Skeletal muscle satellite cell (primary cell): ENCODE measurements at regions not wholly inside any gene's neighbourhood (a gene's known extent, or its start where the extent isn't known, plus 50 kb on each side); places are given as distances from the start of the nearest gene placed in this dataset. TPM values are rescaled to one million over a fixed set of nuclear protein-coding genes. Genes with fewer than 3 reads are reported as not detected.

ENCODE experiments used
- H3K27me3 ChIP-seq: 2 replicates; pipeline ENCODE4 v1.7.0; 2013; ENCODE audit warnings: low read length; ENCODE audit not compliant: control insufficient read depth, insufficient read depth
- H3K36me3 ChIP-seq: 2 replicates; pipeline ENCODE4 v1.7.0; 2013; ENCODE audit warnings: mild to moderate bottlenecking, control low read depth, low read length; ENCODE audit not compliant: insufficient read depth
- H3K4me1 ChIP-seq: 2 replicates; pipeline ENCODE4 v1.7.0; 2013; ENCODE audit warnings: low read length; ENCODE audit not compliant: control insufficient read depth, insufficient read depth
- H3K4me2 ChIP-seq: 2 replicates; pipeline ENCODE4 v1.7.0; 2013; ENCODE audit warnings: mild to moderate bottlenecking, low read length
- H3K4me3 ChIP-seq: 2 replicates; pipeline ENCODE4 v1.7.0; 2013; ENCODE audit warnings: low read length
- H3K9ac ChIP-seq: 2 replicates; pipeline ENCODE4 v1.7.0; 2013; ENCODE audit warnings: mild to moderate bottlenecking, low read depth, low read length, moderate library complexity
- H3K9me3 ChIP-seq: replicated peaks from 2 replicates; pipeline ENCODE4 v1.7.0; 2013; ENCODE audit warnings: mild to moderate bottlenecking, control low read depth, low read length
- small RNA-seq: library from RNA; depleted of rRNA; stranded (forward); fragments of <200 nt; gene quantifications from one replicate; pipeline ENCODE3, GENCODE V24; 2012

- H3K4me1 ChIP-seq, result peaks cover 6% of the 10 kb centered on the region
- H3K9me3 ChIP-seq, result no peaks in the 10 kb centered on the region
- H3K4me2 ChIP-seq, result no peak overlapping the region
- no peak overlapping the region for H3K4me3 ChIP-seq
- H3K36me3 ChIP-seq, result no peaks in the 10 kb centered on the region
- peaks cover 6% of the 10 kb centered on the region for H3K27me3 ChIP-seq
- H3K9ac ChIP-seq, result no peak overlapping the region
Measured at GRCh38 chr12:98449584-98449983, 65.8 kb upstream of the TMPO start.

DNA sequence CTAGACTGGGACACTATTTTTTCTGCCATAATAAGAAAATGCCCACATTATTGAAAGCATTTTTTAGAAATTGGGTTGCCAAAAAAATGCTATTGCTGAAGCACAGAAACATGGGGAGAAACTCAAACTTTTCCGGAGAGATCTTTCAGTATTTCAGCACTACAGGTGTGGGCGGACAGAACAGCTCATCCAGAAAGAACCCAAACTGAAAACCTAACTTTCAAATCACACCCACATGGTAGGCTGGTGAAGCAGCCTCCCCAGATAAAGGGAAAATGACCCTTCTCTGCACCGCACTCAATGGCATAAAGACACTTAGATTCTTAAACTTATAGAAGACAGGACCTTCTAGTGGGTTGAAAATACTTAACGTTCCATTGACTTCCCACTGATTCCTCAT, 62.3 kb upstream of the TMPO start:
- Histone ChIP-seq H3K4me3 (no peak overlapping the region), H3K36me3 (no peaks in the 10 kb centered on the region), H3K4me2 (no peak overlapping the region), H3K27me3 (no peaks in the 10 kb centered on the region), H3K9ac (no peak overlapping the region), H3K9me3 (no peaks in the 10 kb centered on the region), H3K4me1 (peaks cover 14% of the 10 kb centered on the region)

- H3K36me3 ChIP-seq, result no peaks in the 10 kb centered on the region
- no peak overlapping the region for H3K9ac ChIP-seq
- peaks cover 14% of the 10 kb centered on the region for H3K4me1 ChIP-seq
- H3K27me3 ChIP-seq, result no peaks in the 10 kb centered on the region
- no peaks in the 10 kb centered on the region for H3K9me3 ChIP-seq
- no peak overlapping the region for H3K4me2 ChIP-seq
- H3K4me3 ChIP-seq, result no peak overlapping the region
Measured at GRCh38 chr12:98453492-98453891, 61.9 kb upstream of the TMPO start.

DNA sequence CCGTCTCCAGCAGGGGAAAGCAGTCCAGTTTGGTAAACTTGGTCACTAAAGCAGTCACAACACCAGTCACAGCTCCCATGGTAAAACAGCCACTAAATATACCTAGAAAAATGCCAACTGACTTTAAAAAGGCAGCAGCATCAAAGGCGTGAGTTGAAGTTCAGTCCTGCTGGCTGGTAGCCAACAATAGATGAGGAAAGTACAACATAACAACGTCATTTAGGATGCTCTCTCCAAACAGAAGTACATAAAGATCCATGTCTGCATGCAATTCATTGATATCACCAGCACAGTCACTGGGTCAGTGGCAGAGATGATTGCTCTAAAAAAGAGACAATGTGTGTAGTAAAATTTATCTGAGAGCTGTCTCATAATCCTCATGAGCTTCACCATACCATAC, 59.3 kb upstream of the TMPO start:
- Histone ChIP-seq H3K36me3 (no peaks in the 10 kb centered on the region), H3K4me2 (peak overlapping the region; percentile 86), H3K9ac (no peak overlapping the region), H3K4me1 (peaks cover 14% of the 10 kb centered on the region), H3K4me3 (no peak overlapping the region), H3K9me3 (no peaks in the 10 kb centered on the region), H3K27me3 (no peaks in the 10 kb centered on the region)

DNA sequence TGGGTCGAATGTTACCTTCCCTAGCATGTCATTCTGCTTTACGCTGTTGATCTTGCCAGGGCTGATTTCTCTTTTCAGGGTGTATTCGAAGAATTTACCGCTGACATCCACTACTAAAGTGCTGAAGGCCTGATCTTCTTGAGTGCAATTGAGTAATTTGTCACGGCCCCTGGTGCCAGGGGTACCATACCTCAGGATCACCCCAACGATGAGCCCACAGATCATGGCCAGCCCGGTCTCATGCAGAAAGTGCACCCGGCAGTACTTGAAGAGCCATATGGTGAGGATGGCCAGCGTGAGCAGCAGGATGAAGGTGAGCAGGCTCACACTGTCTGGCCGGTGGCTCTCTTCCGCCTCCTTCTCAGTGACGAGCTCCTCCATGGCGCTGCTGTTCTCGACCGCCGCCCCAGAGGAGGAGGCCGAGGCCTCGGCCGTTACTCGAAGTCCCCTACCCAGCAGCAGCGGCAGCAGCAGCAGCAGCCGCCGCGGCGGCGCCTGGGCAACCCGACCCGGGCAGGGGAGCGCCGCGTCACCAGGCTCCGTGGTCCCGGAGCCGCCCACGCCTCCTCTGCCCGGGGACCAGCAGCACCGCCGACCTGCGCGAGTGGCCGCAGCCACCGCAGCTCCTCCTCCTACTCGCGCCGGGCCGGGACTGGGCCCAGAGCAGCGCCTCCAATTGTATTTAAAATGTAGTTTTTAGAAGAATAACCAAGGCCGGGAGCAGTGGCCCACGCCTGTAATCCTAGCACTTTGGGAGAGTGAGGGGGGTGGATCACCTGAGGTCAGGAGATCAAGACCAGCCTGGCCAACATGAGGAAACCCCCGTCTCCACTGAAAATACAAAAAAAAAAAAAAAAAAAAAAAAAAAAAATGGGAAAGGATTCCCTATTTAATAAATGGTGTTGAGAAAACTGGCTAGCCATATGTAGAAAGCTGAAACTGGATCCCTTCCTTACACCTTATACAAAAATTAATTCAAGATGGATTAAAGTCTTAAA, 58.5 kb upstream of the TMPO start:
- no peaks in the 10 kb centered on the region for H3K9me3 ChIP-seq
- H3K9ac ChIP-seq, result peak overlapping the region; percentile 73
- peak overlapping the region; percentile 86 for H3K4me2 ChIP-seq
- H3K36me3 ChIP-seq, result no peaks in the 10 kb centered on the region
- H3K4me1 ChIP-seq, result peaks cover 14% of the 10 kb centered on the region
- H3K27me3 ChIP-seq, result no peaks in the 10 kb centered on the region
- peak overlapping the region; percentile 71 for H3K4me3 ChIP-seq

GRCh38 chr12:98464190-98464589, 51.2 kb upstream of the TMPO start:
- no peaks in the 10 kb centered on the region for H3K27me3 ChIP-seq
- H3K4me1 ChIP-seq, result peaks cover 15% of the 10 kb centered on the region
- no peaks in the 10 kb centered on the region for H3K36me3 ChIP-seq
- H3K9ac ChIP-seq, result no peak overlapping the region
- no peak overlapping the region for H3K4me3 ChIP-seq
- H3K4me2 ChIP-seq, result peak overlapping the region; percentile 52
- no peaks in the 10 kb centered on the region for H3K9me3 ChIP-seq

DNA sequence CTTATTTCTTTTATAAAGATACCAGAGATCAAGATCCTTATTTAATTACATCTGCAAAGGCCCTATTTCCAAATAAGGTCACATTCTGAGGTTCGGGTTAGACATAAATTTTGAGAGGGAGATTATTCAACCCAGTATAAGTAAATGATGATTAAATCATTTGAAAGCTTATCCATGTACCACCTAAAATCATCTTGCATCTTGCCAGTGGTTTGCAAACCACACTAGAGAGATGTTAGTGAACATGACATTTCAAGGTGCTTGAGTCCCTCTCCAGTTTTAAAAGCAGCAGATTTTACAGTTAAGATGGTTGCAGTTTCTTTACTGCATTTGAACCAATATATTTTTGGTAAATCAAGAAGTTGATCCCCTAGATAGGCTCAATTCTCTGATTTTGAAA, 49.9 kb upstream of the TMPO start:
- Histone ChIP-seq H3K9ac (no peak overlapping the region), H3K4me2 (no peak overlapping the region), H3K27me3 (no peaks in the 10 kb centered on the region), H3K9me3 (no peaks in the 10 kb centered on the region), H3K4me3 (no peak overlapping the region), H3K4me1 (peaks cover 15% of the 10 kb centered on the region), H3K36me3 (no peaks in the 10 kb centered on the region)

Small RNAs in the stretch of these regions (small RNA-seq; reads per million reads assigned to genes)
- not detected for gene AC018659.1
- not detected for gene MIR4303
- gene MIR4495, result not detected
- not detected for gene RNU4-41P
- gene RNU6-36P, result 0.56 reads per million
